Right lobe of liver (tissue), 6 donors: ENCODE measurements at regions not wholly inside any gene's neighbourhood (a gene's known extent, or its start where the extent isn't known, plus 50 kb on each side); places are given as distances from the start of the nearest gene placed in this dataset.

Source experiments
- ATAC-seq, 4 donors: fragments of 200-7000 bp; cut with Tn5 transposase; one replicate each; pipeline ENCODE4 v1.9.1; 2020; ENCODE audit warnings: mild to moderate bottlenecking in 4 of 4, moderate library complexity in 4 of 4
- DNase-seq, 3 donors: peaks; one replicate each; pipeline ENCODE4 v3.0.0-alpha.2; 2020
- H3K27ac ChIP-seq, 3 donors: fragments of 200-600 bp; one replicate each; pipeline ENCODE4 v1.8.0; 2022
- H3K27me3 ChIP-seq, 2 donors: fragments of 200-600 bp; one replicate each; pipeline ENCODE4 v1.8.0; 2022
- H3K36me3 ChIP-seq, 4 donors: fragments of 200-600 bp; sonication (generic) in 1 of 4; one replicate each; pipeline versions ENCODE4 v1.5.1 to v1.8.0; 2017 to 2022; ENCODE audit warnings: control low read depth in 1 of 4
- H3K4me1 ChIP-seq, 4 donors: fragments of 200-600 bp; sonication (generic) in 1 of 4; one replicate each; pipeline versions ENCODE4 v1.5.1 to v1.8.0; 2017 to 2022; ENCODE audit warnings: control low read depth in 1 of 4
- H3K4me3 ChIP-seq, 3 donors: fragments of 200-600 bp; one replicate each; pipeline ENCODE4 v1.8.0; 2022
- H3K9me3 ChIP-seq, 4 donors: fragments of 200-600 bp; sonication (generic) in 1 of 4; one replicate each; pipeline versions ENCODE4 v1.5.1 to v1.8.0; 2017 to 2022; ENCODE audit warnings: control low read depth in 1 of 4
- CTCF ChIP-seq, 4 donors: fragments of 200-600 bp in 3 of 4; fragments of 450-650 bp in 1 of 4; IDR thresholded peaks; one replicate each; pipeline versions ENCODE4 v1.5.1 to v1.8.0; 2016 to 2022; ENCODE audit warnings: antibody characterized with exemption in 4 of 4, mild to moderate bottlenecking in 2 of 4
- POLR2A ChIP-seq: fragments of 450-650 bp; IDR thresholded peaks from one replicate; pipeline ENCODE4 v1.6.1; 2017; ENCODE audit warnings: antibody characterized with exemption, mild to moderate bottlenecking
- WGBS: methylation state at CpG from one replicate; pipeline ENCODE4 v1.1.6; 2018; ENCODE audit warnings: low coverage, low lambda C conversion rate; ENCODE audit not compliant: insufficient coverage; ENCODE audit errors: missing lambda C conversion rate; 5-methylcytosine and 5-hydroxymethylcytosine counted together
- intact Hi-C, 2 donors: fragments of 100-400 bp; cut with DNase I; formaldehyde crosslinking; loops; one replicate each; pipeline versions ENCODE4 v1.11.2 to v1.14.1; 2022
- donor health status: DM: no; HTN: yes; CAD: no.
- donor health status: DM: no; HTN: no; CAD: no.
- donor health status: DM: no; HTN: no; CAD: no.
- donor health status: DM: no; HTN: yes; CAD: no.
- donor health status: DM: no; HTN: yes; CAD: no.

- WGBS, result 63% methylated on average over 2 of the region's 2 CpGs
- H3K9me3 ChIP-seq, result no peaks in the 10 kb centered on the region
- no peak overlapping the region for H3K4me3 ChIP-seq
- H3K27ac ChIP-seq, result no peak overlapping the region
- H3K27me3 ChIP-seq, result no peaks in the 10 kb centered on the region
- DNase-seq (no peak), ATAC-seq (no peak)
- no peaks in the 10 kb centered on the region for H3K36me3 ChIP-seq
- intact Hi-C loops, result no loop called here
- TF ChIP-seq POLR2A, result no peak
- no peak for TF ChIP-seq CTCF (IDR thresholded peaks at IDR 0.05)
- H3K4me1 ChIP-seq, result no peaks in the 10 kb centered on the region
Measured at GRCh38 chr13:80860845-80861244, 519.9 kb upstream of the SPRY2 start.

- Histone ChIP-seq H3K27ac (no peak overlapping the region), H3K9me3 (no peaks in the 10 kb centered on the region), H3K4me1 (no peaks in the 10 kb centered on the region), H3K27me3 (no peaks in the 10 kb centered on the region), H3K36me3 (no peaks in the 10 kb centered on the region), H3K4me3 (no peak overlapping the region)
- 61% methylated on average over 2 of the region's 2 CpGs for WGBS
- no peak for TF ChIP-seq POLR2A
- no peak for TF ChIP-seq CTCF (IDR thresholded peaks at IDR 0.05)
- DNase-seq (no peak), ATAC-seq (no peak)
- intact Hi-C loops, result no loop called here
Measured at GRCh38 chr13:80858131-80858530, 517.2 kb upstream of the SPRY2 start.

GRCh38 chr13:80857321-80857720, 516.4 kb upstream of the SPRY2 start:
- DNase-seq, result no peak
- no peaks in the 10 kb centered on the region for H3K9me3 ChIP-seq
- no peak overlapping the region for H3K27ac ChIP-seq
- H3K4me3 ChIP-seq, result no peak overlapping the region
- no peaks in the 10 kb centered on the region for H3K4me1 ChIP-seq
- TF ChIP-seq CTCF (IDR thresholded peaks at IDR 0.05) (no peak), POLR2A (no peak)
- H3K36me3 ChIP-seq, result no peaks in the 10 kb centered on the region
- intact Hi-C loops, result no loop called here
- H3K27me3 ChIP-seq, result no peaks in the 10 kb centered on the region
- ATAC-seq, result no peak

GRCh38 chr13:80850771-80851170, 509.8 kb upstream of the SPRY2 start:
- Histone ChIP-seq H3K9me3 (no peaks in the 10 kb centered on the region), H3K4me3 (no peak overlapping the region), H3K27me3 (no peaks in the 10 kb centered on the region), H3K27ac (no peak overlapping the region), H3K4me1 (no peaks in the 10 kb centered on the region), H3K36me3 (no peaks in the 10 kb centered on the region)
- DNase-seq (no peak), ATAC-seq (no peak)
- intact Hi-C loops, result no loop called here
- 68% methylated on average over 2 of the region's 2 CpGs for WGBS
- no peak for TF ChIP-seq POLR2A
- TF ChIP-seq CTCF (IDR thresholded peaks at IDR 0.05), result no peak

- intact Hi-C loops, result no loop called here
- H3K27me3 ChIP-seq, result no peaks in the 10 kb centered on the region
- no peaks in the 10 kb centered on the region for H3K9me3 ChIP-seq
- TF ChIP-seq POLR2A (no peak), CTCF (IDR thresholded peaks at IDR 0.05) (no peak)
- no peak for DNase-seq
- H3K4me1 ChIP-seq, result no peaks in the 10 kb centered on the region
- WGBS, result 79% methylated on average over 1 of the region's 1 CpG
- H3K27ac ChIP-seq, result no peak overlapping the region
- no peaks in the 10 kb centered on the region for H3K36me3 ChIP-seq
- no peak for ATAC-seq
- H3K4me3 ChIP-seq, result no peak overlapping the region
Measured at GRCh38 chr13:80844164-80844563, 503.2 kb upstream of the SPRY2 start.
